Skeletal muscle satellite cell (primary cell): ENCODE measurements at regions not wholly inside any gene's neighbourhood (a gene's known extent, or its start where the extent isn't known, plus 50 kb on each side); places are given as distances from the start of the nearest gene placed in this dataset.

Experiments
- H3K27me3 ChIP-seq: 2 replicates; pipeline ENCODE4 v1.7.0; 2013; ENCODE audit warnings: low read length; ENCODE audit not compliant: control insufficient read depth, insufficient read depth
- H3K36me3 ChIP-seq: 2 replicates; pipeline ENCODE4 v1.7.0; 2013; ENCODE audit warnings: mild to moderate bottlenecking, control low read depth, low read length; ENCODE audit not compliant: insufficient read depth
- H3K4me1 ChIP-seq: 2 replicates; pipeline ENCODE4 v1.7.0; 2013; ENCODE audit warnings: low read length; ENCODE audit not compliant: control insufficient read depth, insufficient read depth
- H3K4me2 ChIP-seq: 2 replicates; pipeline ENCODE4 v1.7.0; 2013; ENCODE audit warnings: mild to moderate bottlenecking, low read length
- H3K4me3 ChIP-seq: 2 replicates; pipeline ENCODE4 v1.7.0; 2013; ENCODE audit warnings: low read length
- H3K9ac ChIP-seq: 2 replicates; pipeline ENCODE4 v1.7.0; 2013; ENCODE audit warnings: mild to moderate bottlenecking, low read depth, low read length, moderate library complexity
- H3K9me3 ChIP-seq: replicated peaks from 2 replicates; pipeline ENCODE4 v1.7.0; 2013; ENCODE audit warnings: mild to moderate bottlenecking, control low read depth, low read length

GRCh38 chr4:183853548-183853940 lies 51.6 kb upstream of the STOX2 start:
- no peaks in the 10 kb centered on the region for H3K36me3 ChIP-seq
- H3K4me3 ChIP-seq: no peak overlapping the region
- no peaks in the 10 kb centered on the region for H3K9me3 ChIP-seq
- H3K4me1 ChIP-seq: no peaks in the 10 kb centered on the region
- peaks cover 11% of the 10 kb centered on the region for H3K27me3 ChIP-seq
- H3K9ac ChIP-seq: no peak overlapping the region
- H3K4me2 ChIP-seq: no peak overlapping the region
